HCT116 (cell line): ENCODE measurements at regions not wholly inside any gene's neighbourhood (a gene's known extent, or its start where the extent isn't known, plus 50 kb on each side); places are given as distances from the start of the nearest gene placed in this dataset.

Experiments
- ATAC-seq: fragments of 200-7000 bp; cut with Tn5 transposase; 2 replicates; pipeline ENCODE4 v1.9.1; 2020; ENCODE audit warnings: mild to moderate bottlenecking, moderate library complexity
- BruUV-seq: library from RNA; stranded (reverse); fragments of 400-500 nt; replicated peaks from 2 replicates; lab custom pipeline; 2021; lab: Mats Ljungman, UMichigan
- CTCF ChIA-PET: fragments of 300-600 bp; sonication (Branson Sonifier 250); formaldehyde crosslinking; loops from one replicate; lab custom pipeline; 2021; ENCODE audit warnings: antibody characterized with exemption; lab: Charles Lee
- POLR2A ChIA-PET: fragments of 300-600, 350-600 bp; sonication (Branson Sonifier 250); formaldehyde crosslinking; loops from one replicate; lab custom pipeline; 2021; ENCODE audit warnings: antibody characterized with exemption; lab: Charles Lee
- RAD21 ChIA-PET, 2 experiments: fragments of 300-600 bp; sonication (Branson Sonifier 250); formaldehyde crosslinking; loops; one replicate each; lab custom pipeline; 2023; ENCODE audit warnings: low total read pairs in 2 of 2; ENCODE audit not compliant: uncharacterized antibody in 2 of 2, unreplicated experiment in 2 of 2, low non-redundant PET in 1 of 2; lab: Charles Lee
- DNase-seq: peaks from one replicate; pipeline ENCODE4 v3.0.0-alpha.2; 2010; ENCODE audit warnings: low read depth, low spot score
- H2AFZ ChIP-seq: fragments of 200-600 bp; shearing (Covaris generic), sonication (generic); 2 replicates; pipeline ENCODE4 v1.6.1; 2017; ENCODE audit warnings: low read depth, mixed run types, mixed read lengths, antibody characterized with exemption, low read length; ENCODE audit not compliant: poor library complexity, severe bottlenecking
- H3K27ac ChIP-seq: 2 replicates; pipeline ENCODE4 v1.5.1; 2012; ENCODE audit warnings: low read depth, low read length
- H3K27me3 ChIP-seq: fragments of 200-600 bp; sonication (generic); 2 replicates; pipeline ENCODE4 v1.6.1; 2016; ENCODE audit warnings: mixed run types, low read length, mixed read lengths; ENCODE audit not compliant: insufficient read depth
- H3K36me3 ChIP-seq, 2 experiments: fragments of 200-500 bp in 1 of 2; fragments of 200-600 bp in 1 of 2; sonication (Bioruptor generic) in 1 of 2; sonication (generic) in 1 of 2; 2 replicates each; pipeline versions ENCODE4 v1.5.1 to v1.6.1; 2014 to 2016; ENCODE audit warnings: low read length in 2 of 2, inconsistent platforms in 1 of 2, mixed read lengths in 1 of 2, mixed run types in 1 of 2; ENCODE audit not compliant: insufficient read depth in 2 of 2, control insufficient read depth in 1 of 2
- H3K4me1 ChIP-seq, 2 experiments: fragments of 200-600 bp in 1 of 2; sonication (generic) in 1 of 2; 2 replicates each; pipeline versions ENCODE4 v1.5.1 to v1.6.1; 2012 to 2017; ENCODE audit warnings: low read length in 2 of 2, inconsistent platforms in 1 of 2, mild to moderate bottlenecking in 1 of 2, mixed read lengths in 1 of 2, mixed run types in 1 of 2, moderate library complexity in 1 of 2; ENCODE audit not compliant: insufficient read depth in 2 of 2, control insufficient read depth in 1 of 2
- H3K4me2 ChIP-seq: fragments of 200-600 bp; sonication (generic); 2 replicates; pipeline ENCODE4 v1.6.1; 2017; ENCODE audit warnings: mixed run types, low read length, mixed read lengths
- H3K4me3 ChIP-seq, 2 experiments: fragments of 200-600 bp in 1 of 2; sonication (generic) in 1 of 2; replicated peaks in 1 of 2; 2 replicates each; pipeline ENCODE4 v1.5.1; 2011 to 2016; ENCODE audit warnings: low read length in 2 of 2, control low read depth in 1 of 2, low read depth in 1 of 2, mild to moderate bottlenecking in 1 of 2, mixed read lengths in 1 of 2, mixed run types in 1 of 2
- H3K79me2 ChIP-seq: fragments of 200-600 bp; sonication (generic); 2 replicates; pipeline ENCODE4 v1.6.1; 2017; ENCODE audit warnings: mild to moderate bottlenecking, mixed run types, low read length, moderate library complexity, mixed read lengths; ENCODE audit not compliant: insufficient read depth
- H3K9ac ChIP-seq: fragments of 200-600 bp; sonication (generic); 2 replicates; pipeline ENCODE4 v1.6.1; 2016; ENCODE audit warnings: low read length, mixed read lengths
- H3K9me2 ChIP-seq: fragments of 200-600 bp; sonication (generic), shearing (Covaris generic); 2 replicates; pipeline ENCODE4 v1.6.1; 2017; ENCODE audit warnings: mixed run types, mild to moderate bottlenecking, moderate library complexity; ENCODE audit not compliant: insufficient read depth
- H3K9me3 ChIP-seq, 2 experiments: fragments of 200-500 bp in 1 of 2; fragments of 200-600 bp in 1 of 2; sonication (Bioruptor generic) in 1 of 2; sonication (generic) in 1 of 2; 2 replicates each; pipeline ENCODE4 v1.6.1; 2014 to 2017; ENCODE audit warnings: low read length in 2 of 2, mixed read lengths in 2 of 2, inconsistent platforms in 1 of 2, low read depth in 1 of 2, mild to moderate bottlenecking in 1 of 2, mixed run types in 1 of 2, moderate library complexity in 1 of 2; ENCODE audit not compliant: control insufficient read depth in 1 of 2, insufficient read depth in 1 of 2
- H4K20me1 ChIP-seq: fragments of 200-600 bp; sonication (generic), shearing (Covaris generic); 2 replicates; pipeline ENCODE4 v1.6.1; 2017; ENCODE audit warnings: mixed run types, mild to moderate bottlenecking, moderate library complexity; ENCODE audit not compliant: insufficient read depth
- CEBPB ChIP-seq: IDR thresholded peaks from 2 replicates; pipeline ENCODE4 v1.6.1; 2012; ENCODE audit warnings: low read depth
- CTCF ChIP-seq, 3 experiments: fragments of 200-600 bp in 1 of 3; sonication (generic) in 1 of 3; IDR thresholded peaks in 2 of 3; conservative IDR thresholded peaks in 1 of 3; 2 replicates each; pipeline ENCODE4 v1.5.1; 2012 to 2017; ENCODE audit warnings: low read depth in 2 of 3, low read length in 2 of 3, antibody characterized with exemption in 1 of 3, borderline replicate concordance in 1 of 3, control low read depth in 1 of 3, mild to moderate bottlenecking in 1 of 3, mixed read lengths in 1 of 3, mixed run types in 1 of 3, moderate library complexity in 1 of 3; ENCODE audit not compliant: insufficient read depth in 1 of 3
- EGR1 ChIP-seq: IDR thresholded peaks from 2 replicates; pipeline ENCODE4 v1.6.1; 2012; ENCODE audit warnings: low read depth
- ELF1 ChIP-seq: IDR thresholded peaks from 2 replicates; pipeline ENCODE4 v1.6.1; 2012; ENCODE audit warnings: low read depth, borderline replicate concordance
- EZH2 ChIP-seq: fragments of 200-600 bp; sonication (generic); IDR thresholded peaks from 2 replicates; pipeline ENCODE4 v1.6.1; 2017; ENCODE audit warnings: antibody characterized with exemption, mixed run types
- FOSL1 ChIP-seq: IDR thresholded peaks from 2 replicates; pipeline ENCODE4 v1.6.1; 2012; ENCODE audit warnings: low read depth
- JUND ChIP-seq: IDR thresholded peaks from 2 replicates; pipeline ENCODE4 v1.6.1; 2012
- POLR2A ChIP-seq: IDR thresholded peaks from 2 replicates; pipeline ENCODE4 v1.7.0; 2011; ENCODE audit warnings: borderline replicate concordance; ENCODE audit not compliant: insufficient read depth, insufficient read length; ENCODE audit errors: extremely low read depth
- POLR2AphosphoS5 ChIP-seq: IDR thresholded peaks from 2 replicates; pipeline ENCODE4 v1.6.1; 2011; ENCODE audit warnings: mild to moderate bottlenecking, low read depth, low read length, moderate library complexity
- REST ChIP-seq: IDR thresholded peaks from 2 replicates; pipeline ENCODE4 v1.6.1; 2012; ENCODE audit warnings: low read depth
- ZFX ChIP-seq: fragments of 450-650 bp; IDR thresholded peaks from 2 replicates; pipeline ENCODE4 v1.6.1; 2017
- intact Hi-C: fragments of 100-400 bp; cut with micrococcal nuclease; formaldehyde crosslinking; loops from 2 replicates; pipeline ENCODE4 v1.10.0; 2022

GRCh38 chr5:135100431-135100830 lies 66.4 kb upstream of the PITX1 start:
- no peak overlapping the region for H3K27ac ChIP-seq
- DNase-seq, result no peak
- H3K9me3 ChIP-seq, result no peaks in the 10 kb centered on the region
- H4K20me1 ChIP-seq, result no peaks in the 10 kb centered on the region
- no peak overlapping the region for H2AFZ ChIP-seq
- H3K4me1 ChIP-seq, result no peaks in the 10 kb centered on the region
- BruUV-seq, result no TSS peak
- no peak for TF ChIP-seq REST
- no peak for TF ChIP-seq POLR2A
- TF ChIP-seq EZH2, result no peak
- TF ChIP-seq CTCF (IDR thresholded peaks at IDR 0.05 in 2 of 3, conservative IDR thresholded peaks at IDR 0.05 in 1 of 3; ENCODE audit: borderline replicate concordance in 1 of 3, insufficient read depth in 1 of 3, low read depth in 2 of 3, low read length in 2 of 3), result no peak
- no peak for TF ChIP-seq FOSL1
- TF ChIP-seq ZFX, result no peak
- TF ChIP-seq ELF1, result no peak
- no peak for TF ChIP-seq POLR2AphosphoS5
- TF ChIP-seq JUND, result no peak
- TF ChIP-seq CEBPB, result no peak
- no peak for TF ChIP-seq EGR1
- intact Hi-C loops, result no loop called here
- H3K4me3 ChIP-seq, result no peak overlapping the region
- H3K79me2 ChIP-seq, result no peaks in the 10 kb centered on the region
- no peaks in the 10 kb centered on the region for H3K36me3 ChIP-seq
- ChIA-PET CTCF (no interaction called here), POLR2A (no interaction called here), RAD21 (no interaction called here)
- no peaks in the 10 kb centered on the region for H3K9me2 ChIP-seq
- no peak overlapping the region for H3K4me2 ChIP-seq
- ATAC-seq, result no peak
- H3K9ac ChIP-seq, result no peak overlapping the region
- H3K27me3 ChIP-seq, result no peaks in the 10 kb centered on the region
